HPDE6-E6E7 (cell line): ENCODE measurements at regions not wholly inside any gene's neighbourhood (a gene's known extent, or its start where the extent isn't known, plus 50 kb on each side); places are given as distances from the start of the nearest gene placed in this dataset.
"Not testable (repeated sequence)": the region's sequence is repeated elsewhere in the genome, so short reads cannot be mapped to it uniquely, and the experiment has no call there.

Source experiments
- DNase-seq: peaks from one replicate; pipeline ENCODE4 v3.0.0; 2011; ENCODE audit warnings: missing footprints; ENCODE audit errors: extremely low spot score

DNA sequence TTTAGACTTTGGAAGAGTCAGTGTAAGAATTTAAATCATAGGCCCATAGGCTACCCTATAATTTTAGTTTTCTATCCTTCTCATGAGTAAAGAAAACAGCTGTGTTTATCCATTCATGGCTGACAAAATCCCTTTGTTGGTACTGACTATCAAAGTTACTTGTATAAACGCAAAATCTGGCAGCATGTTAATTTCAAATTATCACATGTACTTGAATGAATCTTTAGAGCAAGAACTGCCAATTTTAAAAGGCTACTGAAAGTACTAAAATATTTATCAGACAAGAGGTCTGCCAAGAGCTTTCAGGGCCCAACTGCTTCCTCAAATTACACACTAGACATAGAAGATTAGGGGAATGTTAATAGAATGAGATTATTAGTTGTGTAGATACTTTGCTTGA is 66.6 kb downstream of the MYL12B start:
- no peak for DNase-seq

DNA sequence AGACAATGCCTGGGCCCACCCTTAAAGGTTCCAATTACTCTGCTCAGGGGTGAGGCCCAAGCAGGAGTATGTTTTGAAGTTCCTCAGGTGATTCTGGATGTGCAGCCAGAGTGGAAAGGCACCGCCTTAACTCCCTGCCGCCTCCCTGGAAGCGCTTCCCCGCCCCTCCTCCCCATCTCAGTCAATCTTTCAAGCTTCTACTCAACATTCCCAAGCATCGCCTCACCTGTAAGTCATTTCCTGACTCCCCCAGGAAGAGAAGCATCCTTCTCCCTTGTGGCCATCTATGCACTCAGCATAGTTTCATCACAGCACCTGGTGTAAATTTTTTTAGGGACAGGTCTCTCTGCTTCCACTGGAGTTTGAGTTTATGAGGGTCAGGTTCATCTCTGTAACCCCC is 67.5 kb downstream of the MYL12B start:
- DNase-seq, result no peak

DNA sequence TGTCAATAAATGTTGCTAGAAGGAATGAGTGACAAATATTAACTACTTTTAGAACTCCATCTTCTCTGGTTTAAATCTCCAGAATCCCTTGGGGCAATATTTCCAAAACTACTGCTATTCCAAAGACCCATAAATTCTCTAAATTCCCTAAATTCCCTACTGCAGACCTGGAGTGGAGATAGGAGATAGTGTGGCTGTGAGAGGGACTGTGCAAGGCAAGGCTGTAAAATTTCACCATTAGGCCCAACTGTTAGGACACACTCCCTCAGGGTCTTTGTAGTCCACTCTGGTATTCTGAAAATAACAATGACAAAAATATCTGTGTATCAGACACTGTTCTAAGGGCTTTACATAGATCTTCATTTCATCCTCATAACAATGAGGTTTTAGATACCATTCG is 67.9 kb downstream of the MYL12B start:
- no peak for DNase-seq

DNA sequence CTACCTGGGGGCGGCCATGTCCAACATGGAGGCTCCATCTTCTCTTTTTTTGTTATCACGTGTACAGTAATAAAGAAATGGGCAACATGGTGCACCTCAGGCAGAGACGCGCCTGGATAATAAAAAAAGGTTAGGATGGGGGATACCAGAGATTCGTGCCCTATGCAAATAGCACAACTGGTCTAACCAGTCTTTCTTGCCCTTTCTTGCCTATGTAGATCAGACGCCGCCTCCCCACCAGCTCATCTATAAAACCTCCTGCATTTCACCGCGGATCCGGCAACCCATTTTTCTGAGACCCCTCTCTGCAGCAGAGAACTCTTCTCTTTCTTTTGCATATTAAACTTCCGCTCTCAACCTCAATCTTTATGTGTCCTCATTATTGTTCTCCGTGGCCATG is 68.7 kb downstream of the MYL12B start:
- DNase-seq, result no peak

DNA sequence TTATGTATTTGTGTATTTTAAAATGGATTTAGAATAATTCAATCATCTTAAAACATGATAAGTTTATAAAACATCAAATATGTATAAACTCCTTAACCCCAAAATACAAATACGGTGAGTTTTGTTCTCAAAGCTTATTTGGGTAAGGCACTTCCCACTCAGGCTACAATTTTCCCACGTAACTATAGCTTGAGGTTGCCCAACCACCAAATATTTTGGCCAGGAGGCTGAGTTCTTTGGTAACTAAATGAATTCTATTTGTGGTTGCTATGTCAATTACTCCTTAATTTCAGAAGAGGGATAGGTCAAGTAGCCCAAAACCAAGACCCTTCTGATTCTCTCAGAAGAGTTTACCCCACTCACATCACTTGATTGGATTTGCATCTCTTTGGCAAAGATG is 70.4 kb downstream of the MYL12B start:
- DNase-seq, result no peak

DNA sequence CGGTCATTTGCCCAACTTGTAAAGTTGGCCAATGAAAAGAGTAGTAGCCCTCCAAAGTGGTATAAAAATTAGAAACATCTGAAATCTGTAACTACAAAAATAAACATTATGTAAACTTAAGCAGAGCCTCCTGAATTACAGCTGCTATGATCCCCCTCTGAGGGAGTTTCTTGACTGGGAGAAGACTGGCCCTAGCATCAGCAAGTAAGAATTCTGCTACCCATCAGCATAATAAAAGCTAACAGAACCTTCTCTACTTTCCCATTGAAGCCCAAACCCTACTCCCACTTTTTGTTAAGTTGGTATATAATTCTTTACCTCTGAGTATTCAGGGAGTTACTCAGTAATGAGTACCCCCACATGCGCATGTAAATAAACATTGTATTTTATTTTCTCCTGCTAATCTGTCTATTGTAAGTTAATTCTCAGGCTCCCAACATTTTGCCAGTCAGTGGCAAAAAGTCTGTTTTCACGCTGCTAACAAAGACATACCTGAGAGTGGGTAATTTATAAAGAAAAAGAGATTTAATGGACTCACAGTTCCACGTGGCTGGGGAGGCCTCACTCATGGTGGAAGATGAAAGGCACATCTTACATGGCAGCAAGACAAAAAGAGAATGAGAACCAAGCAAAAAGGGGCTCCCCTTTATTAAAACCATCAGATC is 71.3 kb downstream of the MYL12B start:
- no peak for DNase-seq

DNA sequence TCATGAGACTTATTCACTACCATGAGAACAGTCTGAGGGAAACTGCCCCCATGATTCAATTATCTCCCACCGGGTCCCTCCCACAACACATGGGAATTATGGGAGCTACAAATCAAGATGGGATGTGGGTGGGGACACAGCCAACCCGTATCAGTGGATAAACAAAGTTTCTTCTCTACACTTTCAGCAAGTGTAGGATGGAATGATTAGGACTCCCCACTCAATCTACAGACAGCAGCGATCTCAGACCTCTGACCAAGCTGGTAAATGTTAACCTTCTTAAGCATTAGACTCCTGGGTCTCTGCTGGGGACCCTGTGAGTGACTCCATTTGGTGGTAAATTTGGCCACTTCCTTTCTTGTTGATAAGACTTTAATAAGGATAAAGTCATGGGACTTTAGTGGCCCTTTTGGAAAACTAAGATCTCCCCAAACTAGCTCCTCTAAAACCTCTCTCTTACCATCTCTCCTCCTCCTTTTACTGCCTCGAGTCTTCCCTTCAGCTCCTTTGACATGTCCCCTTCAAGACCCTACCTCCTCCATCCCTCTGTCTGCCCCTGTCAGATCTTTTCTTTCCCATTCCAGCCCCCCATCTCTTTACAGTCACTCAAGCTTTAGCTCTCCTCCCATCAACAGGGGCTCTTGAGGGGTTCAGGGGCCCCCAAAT is 71.9 kb downstream of the MYL12B start:
- DNase-seq, result no peak

DNA sequence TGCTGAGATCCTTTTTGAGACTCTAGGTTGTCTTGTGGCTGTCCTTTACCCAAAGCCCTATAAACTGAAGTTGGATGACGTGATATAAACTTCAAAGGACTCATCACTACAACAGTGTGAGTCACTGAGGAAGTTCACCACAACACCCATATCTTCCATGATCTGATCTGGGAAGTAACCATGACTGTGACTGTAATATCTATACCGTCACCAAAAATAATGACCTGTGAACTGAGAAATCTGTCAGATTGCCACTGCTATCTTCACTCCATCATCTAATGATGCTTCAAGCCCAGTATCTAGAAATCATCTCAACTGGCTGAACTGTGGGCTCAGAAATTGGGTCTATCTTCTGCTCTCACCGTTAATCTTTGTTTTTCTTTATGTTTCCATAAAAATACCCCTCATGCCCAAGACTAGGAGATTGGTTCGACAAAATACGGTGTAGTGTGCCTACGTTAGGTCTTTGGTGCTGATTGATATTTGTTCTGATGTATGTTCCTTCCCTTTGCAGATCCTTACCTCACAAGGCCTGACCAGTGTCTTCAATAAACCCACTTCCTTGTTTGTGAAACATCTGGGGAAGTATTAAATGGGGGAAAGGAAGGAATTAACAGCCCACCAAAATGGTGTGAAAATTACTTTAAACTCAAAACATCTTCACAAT is 78.2 kb downstream of the MYL12B start:
- DNase-seq, result no peak

DNA sequence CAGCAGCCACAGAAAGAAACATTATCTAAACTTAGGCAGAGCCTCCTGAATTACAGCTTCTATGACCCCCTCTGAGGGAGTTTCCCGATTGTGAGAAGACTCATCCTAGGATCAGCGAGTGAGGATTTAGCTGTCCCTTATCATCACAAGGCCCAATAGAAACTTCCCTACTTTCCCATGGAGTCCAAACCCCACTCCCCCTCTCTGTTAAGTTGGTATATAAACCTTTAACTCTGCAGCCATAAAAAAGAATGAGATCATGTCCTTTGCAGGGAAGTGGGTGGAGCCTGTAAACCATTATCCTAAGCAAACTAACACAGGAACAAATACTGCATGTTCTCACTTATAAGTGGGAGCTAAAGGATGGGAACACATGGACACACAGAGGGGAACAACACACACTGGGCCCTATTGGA is 78.8 kb downstream of the MYL12B start:
- no peak for DNase-seq

DNA sequence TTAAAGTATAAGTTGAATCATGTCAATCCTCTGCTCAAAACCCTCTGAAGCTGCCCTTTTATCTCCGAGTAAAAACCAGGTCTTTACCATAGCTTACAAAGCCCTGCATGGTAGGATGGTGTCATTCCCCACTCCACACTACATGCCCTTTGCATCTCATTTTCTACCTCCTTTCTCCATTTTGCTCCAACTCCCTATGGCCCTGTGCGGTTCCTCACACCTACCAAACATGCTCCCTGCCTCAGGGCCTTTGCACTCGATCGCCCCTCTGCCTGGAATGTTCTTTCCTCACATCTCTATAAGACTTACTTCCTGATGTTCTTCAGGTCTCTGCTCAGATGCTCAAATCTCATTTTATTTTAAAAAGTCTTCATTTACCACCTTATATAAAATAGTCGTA is 80.7 kb downstream of the MYL12B start:
- DNase-seq, result no peak

DNA sequence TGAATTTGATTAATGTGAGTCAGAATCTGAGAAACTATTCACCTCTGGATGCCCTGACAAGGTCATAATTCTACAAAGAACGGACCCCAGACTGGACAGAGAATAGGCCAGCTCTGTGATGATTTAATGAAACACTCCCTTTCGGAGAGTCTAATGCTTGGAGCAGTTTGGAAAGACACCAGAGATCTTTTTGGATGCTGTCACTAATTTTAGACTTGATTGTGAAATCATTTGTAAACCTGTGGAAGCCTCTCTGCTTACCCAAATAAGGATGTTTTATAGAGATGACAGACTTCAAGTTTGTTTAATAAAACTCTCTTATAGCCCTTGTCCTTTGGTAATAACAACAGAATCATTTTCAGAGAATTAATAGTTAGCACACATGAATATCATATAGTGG is 83.5 kb downstream of the MYL12B start:
- no peak for DNase-seq

DNA sequence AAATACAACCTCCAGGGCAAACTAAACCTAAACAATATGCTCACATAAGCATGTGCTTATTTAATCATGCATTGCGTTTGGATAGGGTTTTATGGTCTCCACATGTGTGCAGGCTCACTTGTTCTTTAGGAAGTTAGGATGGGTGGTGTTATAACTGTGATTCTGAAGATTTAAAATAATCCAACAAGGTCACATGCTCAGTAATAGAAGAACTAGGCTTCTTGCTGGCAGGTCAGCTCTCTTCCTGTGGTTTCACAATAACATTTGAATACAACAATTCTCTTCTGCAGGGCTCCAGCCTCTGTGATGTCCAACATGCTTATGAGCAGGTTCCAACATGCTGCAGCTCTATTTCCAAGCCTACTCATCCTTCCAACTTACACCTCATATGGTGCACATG is 84.0 kb downstream of the MYL12B start:
- DNase-seq, result peak; percentile 56

DNA sequence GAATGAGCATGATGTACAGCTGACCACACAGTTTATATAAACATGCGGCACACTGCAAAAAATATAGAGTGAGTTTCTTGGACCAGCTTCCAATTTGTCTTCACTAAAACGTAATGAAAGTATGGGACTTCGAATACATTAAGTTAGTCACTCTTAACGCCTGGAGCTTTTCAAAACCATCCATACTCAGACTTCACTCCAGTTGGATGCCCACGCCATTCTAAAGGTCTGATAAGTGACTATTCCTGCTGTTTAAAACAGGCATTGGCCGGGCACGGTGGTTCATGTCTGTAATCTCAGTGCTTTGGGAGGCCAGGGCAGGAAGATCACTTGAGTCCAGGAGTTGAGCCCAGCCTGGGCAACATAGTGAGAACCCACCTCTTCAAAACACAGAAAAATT is 84.6 kb downstream of the MYL12B start:
- no peak for DNase-seq

DNA sequence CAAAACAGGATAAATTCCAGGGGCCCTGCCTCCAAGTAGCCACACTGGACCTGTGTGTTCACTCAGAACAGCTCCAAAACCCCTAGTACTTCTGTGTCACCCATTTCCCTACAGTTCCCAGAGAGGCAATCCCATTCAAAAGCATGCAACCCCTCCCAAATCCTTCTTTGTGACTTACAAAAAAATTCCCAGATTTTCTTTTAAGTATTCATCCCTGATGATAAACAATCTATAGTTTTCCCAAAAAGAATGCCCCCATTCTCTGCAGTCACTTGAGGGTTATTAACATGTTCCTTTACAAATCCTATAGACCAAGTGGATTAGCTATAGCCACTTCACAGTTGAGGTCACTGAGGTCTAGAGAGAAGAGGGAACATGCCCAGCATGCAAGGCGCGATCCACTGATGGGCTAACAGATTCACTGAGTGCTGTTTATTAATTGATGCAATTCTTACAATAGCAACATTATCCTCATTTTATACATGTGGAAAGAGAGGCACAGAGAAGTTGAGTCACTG is 85.4 kb downstream of the MYL12B start:
- DNase-seq, result no peak

DNA sequence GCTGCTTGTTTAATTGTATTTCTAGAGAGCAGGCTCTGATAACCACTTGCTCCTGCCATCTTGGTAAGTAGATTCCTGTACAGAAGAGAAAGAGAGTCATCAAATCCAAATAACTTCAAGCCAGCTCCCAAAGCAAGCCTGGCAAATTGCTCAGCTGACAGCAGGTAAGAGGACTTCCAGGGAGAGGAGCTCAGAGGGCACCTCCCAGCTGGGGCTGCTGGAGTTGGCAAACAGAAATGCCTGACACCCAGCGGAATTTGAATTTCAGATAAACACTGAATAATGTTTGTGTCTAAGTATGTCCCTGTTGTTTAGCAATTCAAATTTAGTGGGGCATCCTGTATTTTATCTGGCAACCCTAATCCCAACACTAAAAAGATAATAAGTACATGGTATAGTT is 86.2 kb downstream of the MYL12B start:
- DNase-seq, result no peak

DNA sequence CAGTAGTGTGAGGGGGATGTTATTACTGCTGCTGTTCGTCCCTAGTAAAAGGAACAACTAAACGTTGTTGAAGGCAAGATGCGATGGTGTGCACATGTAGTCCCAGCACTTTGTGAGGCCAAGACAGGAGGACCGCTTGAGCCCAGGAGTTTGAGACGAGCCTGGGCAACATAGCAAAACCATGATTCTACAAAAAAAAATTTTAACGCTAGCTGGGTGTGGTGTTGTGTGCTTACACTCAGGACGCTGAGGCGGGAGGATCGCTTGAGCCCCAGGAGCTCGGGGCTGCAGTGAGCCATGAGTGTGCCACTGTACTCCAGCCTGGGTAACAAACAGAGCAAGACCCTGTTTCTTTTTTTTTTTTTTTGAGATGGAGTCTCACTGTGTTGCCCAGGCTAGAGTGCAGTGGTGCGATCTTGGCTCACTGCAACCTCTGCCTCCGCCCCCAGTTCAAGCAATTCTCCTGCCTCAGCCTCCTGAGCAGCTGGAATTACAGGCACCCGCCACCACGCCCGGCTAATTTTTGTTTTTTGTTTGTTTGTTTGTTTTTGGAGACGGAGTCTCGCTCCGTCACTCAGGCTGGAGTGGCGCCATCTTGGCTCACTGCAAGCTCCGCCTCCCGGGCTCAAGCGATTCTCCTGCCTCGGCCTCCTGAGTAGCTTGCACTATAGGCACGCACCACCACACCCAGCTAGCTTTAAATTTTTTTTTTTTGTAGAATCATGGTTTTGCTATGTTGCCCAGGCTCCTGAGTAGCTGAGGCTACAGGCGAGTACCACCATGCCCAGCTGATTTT is 87.3 kb downstream of the MYL12B start:
- DNase-seq, result not testable (repeated sequence)

DNA sequence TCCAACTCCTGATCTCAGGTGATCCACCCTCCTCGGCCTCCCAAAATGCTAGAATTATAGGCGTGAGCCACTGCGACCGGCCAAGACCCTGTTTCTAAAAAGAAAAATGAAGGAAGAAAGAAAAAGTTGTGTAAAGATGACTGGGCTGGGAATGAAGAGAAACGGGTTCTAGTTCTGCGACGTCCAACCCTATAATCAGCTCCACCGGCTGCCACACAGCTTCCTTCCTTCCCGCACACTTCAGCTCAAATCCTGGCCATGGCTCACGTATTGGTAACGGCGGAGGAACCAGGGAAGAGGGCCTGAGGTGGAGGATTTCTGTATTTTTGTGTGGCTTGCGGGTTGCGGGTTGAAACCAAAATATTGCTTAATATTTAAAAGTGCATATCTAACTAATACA is 88.1 kb downstream of the MYL12B start:
- no peak for DNase-seq

DNA sequence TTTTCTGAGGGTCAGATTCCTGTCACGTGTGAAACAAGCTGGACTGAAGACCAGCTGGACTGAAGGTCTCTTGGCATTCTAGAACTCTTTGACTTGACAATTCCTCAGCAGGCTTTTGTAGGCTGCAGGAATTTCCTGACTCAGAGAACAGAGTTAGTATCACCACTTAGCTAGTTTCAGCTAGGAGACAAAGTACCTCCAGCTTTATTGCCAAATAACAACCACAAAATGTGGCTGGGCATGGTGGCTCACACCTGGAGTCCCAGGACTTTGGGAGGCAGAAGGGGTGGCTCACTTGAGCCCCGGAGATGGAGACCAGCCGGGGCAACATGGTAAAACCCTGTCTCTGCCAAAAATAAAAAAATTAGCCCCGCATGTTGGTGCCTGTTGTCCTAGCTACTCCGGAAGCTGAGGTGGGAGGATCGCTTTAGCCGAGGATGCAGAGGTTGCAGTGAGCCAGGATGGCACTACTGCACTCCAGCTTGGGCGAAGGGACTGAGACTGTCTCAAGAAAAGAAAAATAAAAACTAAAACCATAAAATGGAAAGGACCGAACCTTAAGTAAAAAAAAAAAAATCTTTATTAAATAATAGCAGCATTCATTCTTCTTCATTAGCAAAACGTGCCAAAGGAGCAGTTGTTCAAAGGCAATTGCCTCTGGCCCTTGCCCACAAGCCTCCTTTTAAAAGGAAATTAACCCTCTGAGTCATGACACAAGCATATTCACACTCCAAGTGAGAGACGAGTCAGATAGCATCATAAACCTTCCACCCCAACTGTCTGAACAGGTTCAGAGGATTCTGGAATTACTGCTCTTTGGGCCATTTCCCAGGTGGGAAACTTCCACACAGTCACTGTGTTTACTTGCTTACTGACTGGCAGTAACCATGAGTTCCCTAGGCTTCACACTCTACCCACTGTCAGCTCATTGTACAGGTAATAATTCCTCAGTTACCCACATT is 88.9 kb downstream of the MYL12B start:
- DNase-seq, result peak; percentile 87

DNA sequence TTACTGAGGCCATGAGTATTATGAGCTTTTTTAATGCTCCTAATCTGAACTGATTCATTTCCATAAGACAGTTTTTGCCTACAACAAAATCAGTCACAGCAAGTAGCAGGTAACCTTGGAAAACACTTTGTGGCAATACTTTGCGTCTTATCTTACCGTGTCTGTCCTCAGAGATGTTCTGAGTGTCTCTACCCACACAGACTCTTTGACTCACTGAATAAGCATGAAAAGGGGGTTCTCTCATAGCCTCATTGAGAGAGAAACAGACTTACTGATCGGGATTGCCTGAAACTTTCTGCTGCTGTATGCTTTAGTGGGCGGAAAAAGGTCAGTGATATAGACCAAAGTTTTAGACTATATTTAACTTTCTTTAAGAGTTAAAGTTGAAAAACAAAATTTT is 92.6 kb downstream of the MYL12B start:
- no peak for DNase-seq

DNA sequence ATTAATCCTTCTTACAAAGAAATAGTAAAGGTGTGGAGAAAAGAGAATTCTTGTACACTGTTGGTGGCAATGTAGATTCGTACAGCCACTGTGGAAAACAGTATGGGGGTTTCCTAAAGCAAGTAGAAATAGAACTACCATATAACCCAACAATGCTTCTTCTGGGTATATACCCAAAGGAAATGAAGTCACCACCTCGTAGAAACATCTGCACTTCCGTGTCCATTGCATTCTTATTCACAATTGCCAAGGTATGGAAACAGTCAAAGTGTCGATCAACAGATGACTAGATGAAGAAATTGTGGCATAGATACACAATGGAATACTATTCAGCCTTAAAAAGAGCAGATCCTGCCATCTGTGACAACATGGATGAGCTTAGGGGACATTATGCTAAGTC is 93.4 kb upstream of the TGIF1 start:
- no peak for DNase-seq

DNA sequence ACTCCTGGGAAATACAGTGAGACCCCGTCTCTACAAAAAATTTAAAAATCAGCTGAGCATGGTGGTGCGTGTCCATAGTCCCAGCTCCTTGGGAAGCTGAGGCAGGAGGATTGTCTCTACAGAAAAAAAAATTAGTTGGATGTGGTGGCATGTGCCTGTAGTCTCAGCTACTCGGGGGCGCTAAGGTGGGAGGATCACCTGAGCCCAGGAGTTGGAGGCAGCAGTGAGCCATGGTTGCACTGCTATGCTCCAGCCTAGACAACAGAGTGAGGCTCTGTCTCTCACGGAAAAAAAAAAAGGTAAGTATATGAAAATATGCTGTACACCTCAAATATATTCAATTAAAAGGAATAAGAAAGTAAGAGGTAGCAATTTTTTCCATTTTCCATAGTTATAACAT is 92.5 kb upstream of the TGIF1 start:
- no peak for DNase-seq
